Kidney capillary endothelial cell (primary cell): ENCODE measurements at regions not wholly inside any gene's neighbourhood (a gene's known extent, or its start where the extent isn't known, plus 50 kb on each side); places are given as distances from the start of the nearest gene placed in this dataset.
"Not testable (repeated sequence)": the region's sequence is repeated elsewhere in the genome, so short reads cannot be mapped to it uniquely, and the experiment has no call there.

Source experiments
- DNase-seq: peaks from one replicate; pipeline ENCODE4 v3.0.0-alpha.2; 2018; ENCODE audit warnings: low spot score

GRCh38 chr13:65597839-65598818, 1632.0 kb downstream of the PCDH9 start:
- DNase-seq: no peak

GRCh38 chr13:65595916-65596315, 1634.2 kb downstream of the PCDH9 start:
- DNase-seq: no peak

GRCh38 chr13:65594298-65594781, 1635.8 kb downstream of the PCDH9 start:
- no peak for DNase-seq

- no peak for DNase-seq
Measured at GRCh38 chr13:65593298-65593874, 1636.8 kb downstream of the PCDH9 start.

- DNase-seq: no peak
Measured at GRCh38 chr13:65592731-65593130, 1637.4 kb downstream of the PCDH9 start.

GRCh38 chr13:65585346-65585745, 1644.8 kb downstream of the PCDH9 start:
- no peak for DNase-seq

GRCh38 chr13:65584126-65584525, 1646.0 kb downstream of the PCDH9 start:
- DNase-seq: no peak

- DNase-seq: no peak
Measured at GRCh38 chr13:65582160-65582559, 1648.0 kb downstream of the PCDH9 start.

GRCh38 chr13:65564561-65564960, 1665.6 kb downstream of the PCDH9 start:
- DNase-seq: not testable (repeated sequence)

GRCh38 chr13:65562305-65562704, 1667.8 kb downstream of the PCDH9 start:
- no peak for DNase-seq

- no peak for DNase-seq
Measured at GRCh38 chr13:65560936-65561335, 1669.2 kb downstream of the PCDH9 start.

- DNase-seq: no peak
Measured at GRCh38 chr13:65555962-65556361, 1674.2 kb downstream of the PCDH9 start.

- DNase-seq: no peak
Measured at GRCh38 chr13:65553096-65553727, 1676.9 kb downstream of the PCDH9 start.

- DNase-seq: no peak
Measured at GRCh38 chr13:65551208-65551607, 1678.9 kb downstream of the PCDH9 start.

- DNase-seq: no peak
Measured at GRCh38 chr13:65540175-65540574, 1690.0 kb downstream of the PCDH9 start.

- no peak for DNase-seq
Measured at GRCh38 chr13:65535370-65535769, 1694.8 kb downstream of the PCDH9 start.

GRCh38 chr13:65532231-65532630, 1697.9 kb downstream of the PCDH9 start:
- DNase-seq: no peak

GRCh38 chr13:65530688-65531087, 1699.4 kb downstream of the PCDH9 start:
- DNase-seq: no peak

GRCh38 chr13:65529541-65529940, 1700.6 kb downstream of the PCDH9 start:
- DNase-seq: no peak

GRCh38 chr13:65508745-65509144, 1721.4 kb downstream of the PCDH9 start:
- no peak for DNase-seq

- no peak for DNase-seq
Measured at GRCh38 chr13:65508338-65508737, 1721.8 kb downstream of the PCDH9 start.

- DNase-seq: no peak
Measured at GRCh38 chr13:65505941-65506340, 1724.2 kb downstream of the PCDH9 start.

- no peak for DNase-seq
Measured at GRCh38 chr13:65504213-65504612, 1725.9 kb downstream of the PCDH9 start.
